A673 (cell line): ENCODE measurements at regions not wholly inside any gene's neighbourhood (a gene's known extent, or its start where the extent isn't known, plus 50 kb on each side); places are given as distances from the start of the nearest gene placed in this dataset.
"Not testable (repeated sequence)": the region's sequence is repeated elsewhere in the genome, so short reads cannot be mapped to it uniquely, and the experiment has no call there.

Experiments used
- BruUV-seq: library from RNA; stranded (reverse); fragments of 400-500 nt; replicated peaks from 2 replicates; lab custom pipeline; 2021; lab: Mats Ljungman, UMichigan
- CTCF ChIA-PET: fragments of 300-600 bp; sonication (Branson Sonifier 250); formaldehyde crosslinking; loops from one replicate; lab custom pipeline; 2022; ENCODE audit warnings: antibody characterized with exemption; lab: Charles Lee
- POLR2A ChIA-PET: fragments of 300-600 bp; sonication (Branson Sonifier 250); formaldehyde crosslinking; loops from one replicate; lab custom pipeline; 2022; ENCODE audit warnings: antibody characterized with exemption; ENCODE audit not compliant: low non-redundant PET; lab: Charles Lee
- DNase-seq: peaks from one replicate; pipeline ENCODE4 v3.0.0-alpha.2; 2015; ENCODE audit warnings: low spot score
- H3K27ac ChIP-seq: fragments of 200-600 bp; sonication (generic); 2 replicates; pipeline ENCODE4 v1.5.1; 2016; ENCODE audit warnings: mixed run types, low read depth, mild to moderate bottlenecking, mixed read lengths, antibody characterized with exemption, low read length; ENCODE audit not compliant: poor library complexity, severe bottlenecking
- H3K27me3 ChIP-seq: fragments of 200-600 bp; sonication (generic); replicated peaks from 2 replicates; pipeline ENCODE4 v1.6.1; 2017; ENCODE audit warnings: mixed run types, low read depth, mild to moderate bottlenecking, mixed read lengths, antibody characterized with exemption, low read length; ENCODE audit not compliant: insufficient read depth, poor library complexity
- H3K36me3 ChIP-seq: fragments of 200-600 bp; sonication (generic); 2 replicates; pipeline ENCODE4 v1.6.1; 2016; ENCODE audit warnings: mixed run types, mild to moderate bottlenecking, mixed read lengths, antibody characterized with exemption, low read length; ENCODE audit not compliant: insufficient read depth, poor library complexity, severe bottlenecking
- H3K4me1 ChIP-seq: fragments of 200-600 bp; sonication (generic); 2 replicates; pipeline ENCODE4 v1.6.1; 2017; ENCODE audit warnings: mixed run types, mild to moderate bottlenecking, mixed read lengths, antibody characterized with exemption, low read length; ENCODE audit not compliant: insufficient read depth, poor library complexity, severe bottlenecking
- H3K4me3 ChIP-seq: fragments of 200-600 bp; sonication (generic); 2 replicates; pipeline ENCODE4 v1.5.1; 2016; ENCODE audit warnings: low read depth, mixed run types, mild to moderate bottlenecking, mixed read lengths, low read length; ENCODE audit not compliant: poor library complexity, severe bottlenecking
- H3K9me3 ChIP-seq: fragments of 200-600 bp; sonication (generic); 2 replicates; pipeline ENCODE4 v1.6.1; 2016; ENCODE audit warnings: mixed run types, low read depth, mild to moderate bottlenecking, mixed read lengths, antibody characterized with exemption, low read length; ENCODE audit not compliant: poor library complexity, severe bottlenecking
- EZH2 ChIP-seq: fragments of 200-600 bp; sonication (generic); IDR thresholded peaks from 2 replicates; pipeline ENCODE4 v1.6.1; 2017; ENCODE audit warnings: borderline replicate concordance, low read depth, mild to moderate bottlenecking, mixed read lengths, antibody characterized with exemption, low read length; ENCODE audit not compliant: poor library complexity, severe bottlenecking
- intact Hi-C: fragments of 100-400 bp; cut with micrococcal nuclease; formaldehyde crosslinking; loops from one replicate; pipeline ENCODE4 v1.10.0; 2022; ENCODE audit not compliant: unreplicated experiment
- TF ChIP-seq, protein P1 (sequence below): fragments of 300-800, 200-600 bp; sonication (generic); conservative IDR thresholded peaks from 2 replicates; pipeline ENCODE4 v1.5.1; 2017; ENCODE audit warnings: low read depth, mild to moderate bottlenecking, antibody characterized with exemption, low read length, moderate library complexity, mixed read lengths

DNA sequence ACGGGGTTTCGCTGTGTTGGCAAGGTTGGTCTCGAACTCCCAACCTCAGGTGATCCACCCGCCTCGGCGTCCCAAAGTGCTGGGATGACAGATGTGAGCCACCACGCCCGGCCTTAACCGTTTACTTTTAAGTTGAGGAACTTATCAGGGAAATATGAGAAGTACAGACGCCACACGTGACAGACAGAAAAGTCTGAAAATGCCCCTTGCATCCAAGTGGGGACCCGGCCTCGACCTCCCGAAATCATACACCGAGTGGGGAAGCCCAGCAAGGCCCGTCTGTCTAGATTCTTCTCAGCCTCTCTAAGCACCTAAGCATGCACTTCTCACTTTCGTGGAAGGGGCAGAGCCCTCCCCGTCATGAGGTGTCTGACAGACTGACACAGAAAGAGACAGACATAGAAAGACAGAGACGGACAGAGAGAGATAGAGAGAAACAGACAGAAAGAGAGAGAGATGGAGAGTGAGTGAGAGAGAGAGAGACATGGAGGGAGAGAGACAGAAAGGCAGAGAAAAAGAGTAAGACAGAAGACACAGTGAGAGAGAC lies 107.3 kb upstream of the ANKRD30BL start:
- Histone ChIP-seq H3K4me3 (no peak overlapping the region), H3K4me1 (peaks cover 18% of the 10 kb centered on the region), H3K27ac (no peak overlapping the region), H3K9me3 (no peaks in the 10 kb centered on the region), H3K27me3 (no peaks in the 10 kb centered on the region), H3K36me3 (no peaks in the 10 kb centered on the region)
- intact Hi-C loops, result no loop called here
- no peak for DNase-seq
- TF ChIP-seq, protein P1, sequence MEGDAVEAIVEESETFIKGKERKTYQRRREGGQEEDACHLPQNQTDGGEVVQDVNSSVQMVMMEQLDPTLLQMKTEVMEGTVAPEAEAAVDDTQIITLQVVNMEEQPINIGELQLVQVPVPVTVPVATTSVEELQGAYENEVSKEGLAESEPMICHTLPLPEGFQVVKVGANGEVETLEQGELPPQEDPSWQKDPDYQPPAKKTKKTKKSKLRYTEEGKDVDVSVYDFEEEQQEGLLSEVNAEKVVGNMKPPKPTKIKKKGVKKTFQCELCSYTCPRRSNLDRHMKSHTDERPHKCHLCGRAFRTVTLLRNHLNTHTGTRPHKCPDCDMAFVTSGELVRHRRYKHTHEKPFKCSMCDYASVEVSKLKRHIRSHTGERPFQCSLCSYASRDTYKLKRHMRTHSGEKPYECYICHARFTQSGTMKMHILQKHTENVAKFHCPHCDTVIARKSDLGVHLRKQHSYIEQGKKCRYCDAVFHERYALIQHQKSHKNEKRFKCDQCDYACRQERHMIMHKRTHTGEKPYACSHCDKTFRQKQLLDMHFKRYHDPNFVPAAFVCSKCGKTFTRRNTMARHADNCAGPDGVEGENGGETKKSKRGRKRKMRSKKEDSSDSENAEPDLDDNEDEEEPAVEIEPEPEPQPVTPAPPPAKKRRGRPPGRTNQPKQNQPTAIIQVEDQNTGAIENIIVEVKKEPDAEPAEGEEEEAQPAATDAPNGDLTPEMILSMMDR, result no peak
- TF ChIP-seq EZH2, result no peak
- ChIA-PET POLR2A (no interaction called here), CTCF (no interaction called here)
- BruUV-seq, result no TSS peak

DNA sequence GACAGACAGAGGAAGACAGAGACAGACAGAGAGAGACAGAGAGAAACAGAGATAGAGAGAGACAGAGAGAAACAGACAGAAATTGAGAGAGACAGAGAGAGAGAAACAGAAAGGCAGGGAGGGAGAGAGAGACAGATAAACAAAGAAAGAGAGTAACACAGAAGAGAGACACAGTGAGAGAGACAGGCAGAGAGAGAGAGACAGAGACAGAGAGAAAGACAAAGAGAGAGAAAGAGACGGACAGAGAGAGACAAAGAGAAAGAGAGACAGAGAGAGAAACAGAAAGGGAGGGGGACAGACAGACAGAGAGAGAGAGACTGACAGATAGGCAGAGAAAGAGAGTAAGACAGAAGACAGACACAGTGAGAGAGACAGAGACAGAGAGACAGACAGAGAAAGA lies 108.5 kb upstream of the ANKRD30BL start:
- Histone ChIP-seq H3K27me3 (no peaks in the 10 kb centered on the region), H3K27ac (peak overlapping the region; percentile 59), H3K9me3 (no peaks in the 10 kb centered on the region), H3K4me3 (no peak overlapping the region), H3K4me1 (peaks cover 18% of the 10 kb centered on the region), H3K36me3 (no peaks in the 10 kb centered on the region)
- intact Hi-C loops, result loop anchor here (10.0 kb wide), 1 partner anchor 1575 kb away; no protein-coding TSS in a partner anchor
- no TSS peak for BruUV-seq
- TF ChIP-seq EZH2, result no peak
- TF ChIP-seq, protein P1, result no peak
- ChIA-PET POLR2A (no interaction called here), CTCF (no interaction called here)
- DNase-seq, result no peak

DNA sequence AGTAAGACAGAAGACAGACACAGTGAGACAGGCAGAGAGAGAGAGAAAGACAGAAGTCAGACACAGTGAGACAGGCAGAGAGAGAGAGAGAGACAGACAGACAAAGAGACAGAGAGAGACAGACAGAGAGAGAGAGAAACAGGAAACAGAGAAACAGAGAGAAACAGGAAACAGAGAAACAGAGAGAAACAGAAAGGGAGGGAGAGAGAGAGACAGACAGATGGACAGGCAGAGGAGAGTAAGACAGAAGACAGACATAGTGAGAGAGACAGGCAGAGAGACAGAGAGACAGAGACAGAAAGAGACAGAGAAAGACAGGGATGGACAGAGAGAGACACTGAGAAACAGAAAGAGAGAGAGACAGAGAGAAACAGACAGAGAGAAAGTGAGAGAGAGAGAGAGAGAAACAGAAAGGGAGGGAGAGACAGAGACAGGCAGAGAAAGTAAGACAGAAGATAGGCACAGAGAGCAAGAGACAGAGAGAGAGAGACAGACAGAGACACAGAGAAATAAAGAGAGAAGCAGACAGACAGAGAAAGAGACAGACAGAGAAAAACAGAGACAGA lies 109.3 kb upstream of the ANKRD30BL start:
- TF ChIP-seq, protein P1, result no peak
- TF ChIP-seq EZH2, result no peak
- Histone ChIP-seq H3K27ac (peak overlapping the region; percentile 60), H3K36me3 (no peaks in the 10 kb centered on the region), H3K4me1 (peaks cover 18% of the 10 kb centered on the region), H3K9me3 (no peaks in the 10 kb centered on the region), H3K27me3 (no peaks in the 10 kb centered on the region), H3K4me3 (no peak overlapping the region)
- intact Hi-C loops, result loop anchor here (10.0 kb wide), 1 partner anchor 1574 kb away; no protein-coding TSS in a partner anchor
- POLR2A ChIA-PET, result no interaction called here
- BruUV-seq, result no TSS peak
- CTCF ChIA-PET, result no interaction called here
- no peak for DNase-seq

DNA sequence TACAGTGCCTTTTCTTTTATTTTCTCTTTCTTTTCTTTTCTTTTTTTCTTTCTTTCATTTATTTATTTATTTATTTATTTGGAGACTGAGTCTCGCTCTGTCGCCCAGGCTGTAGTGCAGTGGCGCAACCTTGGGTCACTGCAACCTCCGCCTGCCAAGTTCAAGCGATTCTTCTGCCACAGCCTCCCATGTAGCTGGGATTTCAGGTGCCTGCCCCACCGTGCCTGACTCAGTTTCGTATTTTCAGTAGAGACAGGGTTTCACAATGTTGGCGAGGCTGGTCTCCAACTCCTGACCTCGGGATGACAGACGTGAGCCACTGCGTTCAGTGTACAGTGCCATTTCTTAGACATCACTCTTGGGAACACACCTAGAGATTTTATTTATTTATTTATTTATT lies 110.0 kb upstream of the ANKRD30BL start:
- H3K9me3 ChIP-seq, CTCF ChIA-PET, H3K4me3 ChIP-seq, H3K36me3 ChIP-seq, H3K27ac ChIP-seq, POLR2A ChIA-PET, H3K27me3 ChIP-seq, BruUV-seq, DNase-seq: not testable (repeated sequence)
- intact Hi-C loops, result loop anchor here (10.0 kb wide), 1 partner anchor 1573 kb away; no protein-coding TSS in a partner anchor
- H3K4me1 ChIP-seq, result peaks cover 18% of the 10 kb centered on the region
